ENCODE measurements at regions not wholly inside any gene's neighbourhood (a gene's known extent, or its start where the extent isn't known, plus 50 kb on each side); places are given as distances from the start of the nearest gene placed in this dataset.
"Not testable (repeated sequence)": the region's sequence is repeated elsewhere in the genome, so short reads cannot be mapped to it uniquely, and the experiment has no call there.

- H3K4me1 ChIP-seq (ENCODE audit: control insufficient read depth in 1 of 2, insufficient read depth in 1 of 2, low read depth in 1 of 2, low read length in 1 of 2): no peaks in the 10 kb centered on the region
- no peaks in the 10 kb centered on the region for H3K9me3 ChIP-seq
- H3K27ac ChIP-seq: no peak overlapping the region
- no peak overlapping the region for H3K4me3 ChIP-seq (ENCODE audit: low read depth in 1 of 2, low read length in 1 of 2)
- H3K36me3 ChIP-seq: no peaks in the 10 kb centered on the region
- no peak for TF ChIP-seq CTCF (IDR thresholded peaks at IDR 0.05)
- H3K27me3 ChIP-seq: no peaks in the 10 kb centered on the region
Measured at GRCh38 chr10:129210876-129211275, 256.2 kb upstream of the MGMT start.

- no peak overlapping the region for H3K27ac ChIP-seq
- no peaks in the 10 kb centered on the region for H3K27me3 ChIP-seq
- TF ChIP-seq CTCF (IDR thresholded peaks at IDR 0.05): no peak
- H3K9me3 ChIP-seq: no peaks in the 10 kb centered on the region
- no peaks in the 10 kb centered on the region for H3K4me1 ChIP-seq (ENCODE audit: control insufficient read depth in 1 of 2, insufficient read depth in 1 of 2, low read depth in 1 of 2, low read length in 1 of 2)
- no peak overlapping the region for H3K4me3 ChIP-seq (ENCODE audit: low read depth in 1 of 2, low read length in 1 of 2)
- no peaks in the 10 kb centered on the region for H3K36me3 ChIP-seq
Measured at GRCh38 chr10:129213256-129213655, 253.8 kb upstream of the MGMT start.

GRCh38 chr10:129213996-129214395 lies 253.0 kb upstream of the MGMT start:
- not testable (repeated sequence) for H3K27me3 ChIP-seq; H3K4me1 ChIP-seq (ENCODE audit: control insufficient read depth in 1 of 2, insufficient read depth in 1 of 2, low read depth in 1 of 2, low read length in 1 of 2); H3K9me3 ChIP-seq; H3K27ac ChIP-seq; H3K36me3 ChIP-seq; H3K4me3 ChIP-seq (ENCODE audit: low read depth in 1 of 2, low read length in 1 of 2)

- H3K9me3 ChIP-seq: no peaks in the 10 kb centered on the region
- no peak overlapping the region for H3K27ac ChIP-seq
- no peaks in the 10 kb centered on the region for H3K4me1 ChIP-seq (ENCODE audit: control insufficient read depth in 1 of 2, insufficient read depth in 1 of 2, low read depth in 1 of 2, low read length in 1 of 2)
- H3K4me3 ChIP-seq (ENCODE audit: low read depth in 1 of 2, low read length in 1 of 2): no peak overlapping the region
- no peaks in the 10 kb centered on the region for H3K27me3 ChIP-seq
- H3K36me3 ChIP-seq: no peaks in the 10 kb centered on the region
- TF ChIP-seq CTCF (IDR thresholded peaks at IDR 0.05): no peak
Measured at GRCh38 chr10:129219364-129219763, 247.7 kb upstream of the MGMT start.

GRCh38 chr10:129222436-129222835 lies 244.6 kb upstream of the MGMT start:
- Histone ChIP-seq H3K36me3 (no peaks in the 10 kb centered on the region), H3K27ac (no peak overlapping the region), H3K9me3 (no peaks in the 10 kb centered on the region), H3K4me1 (ENCODE audit: control insufficient read depth in 1 of 2, insufficient read depth in 1 of 2, low read depth in 1 of 2, low read length in 1 of 2) (no peaks in the 10 kb centered on the region), H3K4me3 (ENCODE audit: low read depth in 1 of 2, low read length in 1 of 2) (no peak overlapping the region), H3K27me3 (no peaks in the 10 kb centered on the region)
- no peak for TF ChIP-seq CTCF (IDR thresholded peaks at IDR 0.05)

GRCh38 chr10:129223363-129223762 lies 243.7 kb upstream of the MGMT start:
- Histone ChIP-seq H3K27me3 (no peaks in the 10 kb centered on the region), H3K4me1 (ENCODE audit: control insufficient read depth in 1 of 2, insufficient read depth in 1 of 2, low read depth in 1 of 2, low read length in 1 of 2) (no peaks in the 10 kb centered on the region), H3K36me3 (no peaks in the 10 kb centered on the region), H3K27ac (no peak overlapping the region), H3K9me3 (no peaks in the 10 kb centered on the region), H3K4me3 (ENCODE audit: low read depth in 1 of 2, low read length in 1 of 2) (no peak overlapping the region)
- no peak for TF ChIP-seq CTCF (IDR thresholded peaks at IDR 0.05)
